GM18520 (cell line): ENCODE measurements at regions not wholly inside any gene's neighbourhood (a gene's known extent, or its start where the extent isn't known, plus 50 kb on each side); places are given as distances from the start of the nearest gene placed in this dataset.

Experiments
- ATAC-seq: cut with Tn5 transposase; IDR thresholded peaks from one replicate; pipeline ENCODE4 v1.9.1; 2021; ENCODE audit not compliant: unreplicated experiment

DNA sequence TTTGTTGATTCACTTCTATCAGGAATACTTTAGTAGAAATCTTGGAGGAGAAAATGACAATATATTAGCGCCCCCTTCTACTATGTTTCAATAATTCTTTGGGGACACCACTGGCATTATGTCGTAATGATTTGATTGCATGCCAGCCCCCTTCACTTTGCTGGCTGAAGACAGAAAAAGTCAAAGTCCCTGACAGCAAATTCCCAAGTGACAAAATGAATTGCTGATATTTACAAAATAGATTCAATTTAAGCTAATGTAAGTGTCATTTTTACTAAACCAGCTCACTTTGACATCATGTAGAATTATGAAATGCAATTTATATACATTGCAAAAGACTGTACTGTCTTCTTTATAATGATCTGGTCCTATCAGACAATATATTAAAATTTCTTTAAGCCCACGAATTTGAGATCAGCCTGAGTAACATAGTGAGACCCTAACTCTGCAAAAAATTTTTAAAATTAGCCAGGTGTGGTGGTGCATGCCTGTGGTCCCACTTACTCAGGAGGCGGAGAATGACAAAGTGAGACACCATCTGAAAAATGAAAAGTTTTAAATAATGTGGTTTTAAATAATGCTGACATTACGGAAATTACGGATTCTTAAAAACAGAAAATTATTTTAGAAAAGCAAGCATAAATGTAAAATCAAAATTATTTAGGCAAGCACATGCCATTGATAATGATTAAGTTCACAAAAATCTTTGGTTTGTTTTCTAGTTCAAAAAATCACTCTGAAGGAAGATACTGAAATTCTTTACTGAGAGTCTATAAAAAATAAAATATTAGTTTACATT, 520.1 kb upstream of the PKDCC start:
- no peak for ATAC-seq

DNA sequence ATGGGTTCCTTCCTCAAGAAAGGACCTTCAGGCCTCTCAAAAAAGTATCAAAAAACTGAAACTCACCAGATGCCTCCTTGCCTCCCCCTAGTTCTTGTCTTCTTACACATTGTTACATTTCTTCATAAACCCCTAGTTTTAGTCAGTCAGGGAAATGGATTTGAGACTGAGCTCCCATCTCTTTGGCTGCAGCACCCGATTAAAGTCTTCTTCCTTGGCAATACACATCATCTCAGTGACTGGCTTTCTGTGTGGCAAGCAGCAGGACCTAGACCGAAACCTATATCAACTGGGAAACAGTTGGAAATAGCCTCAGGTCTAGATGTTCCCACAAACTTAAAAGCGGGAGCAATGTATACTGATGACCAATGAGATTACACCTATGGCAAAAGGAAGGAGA, 512.2 kb upstream of the PKDCC start:
- ATAC-seq = no peak

DNA sequence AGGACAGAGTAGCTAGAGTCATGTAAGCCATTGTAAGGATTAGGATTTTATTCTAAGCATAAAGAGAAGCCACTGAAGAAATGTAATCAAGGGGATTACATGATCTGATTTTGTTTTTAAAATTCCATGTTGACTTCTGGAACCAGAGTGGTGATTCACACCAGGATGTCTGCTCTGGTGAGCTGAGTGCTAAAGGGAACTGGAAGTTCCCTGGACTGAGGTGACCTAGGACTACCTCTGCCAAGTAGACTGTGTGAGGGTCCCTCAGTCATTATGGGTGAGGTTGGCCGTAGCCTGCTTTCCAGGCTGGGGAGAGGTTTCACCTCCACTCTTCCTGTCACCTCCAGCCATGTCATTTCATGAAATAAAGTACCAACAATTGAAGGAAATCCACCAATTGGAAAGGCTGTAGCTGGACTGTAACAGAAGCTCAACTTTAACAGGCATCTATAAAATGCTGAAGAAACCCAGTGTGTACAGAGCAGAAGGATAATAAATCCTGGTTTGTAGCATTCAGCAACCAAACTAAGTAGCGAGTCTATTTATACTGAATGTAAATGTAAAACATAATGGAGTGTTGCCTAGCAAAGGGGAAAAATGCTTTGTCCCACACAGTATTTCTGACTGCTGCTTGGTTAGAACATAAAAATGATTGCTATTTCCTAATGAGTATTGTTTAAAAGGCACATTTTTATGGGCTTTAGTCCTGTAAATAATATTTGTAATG, 507.4 kb upstream of the PKDCC start:
- ATAC-seq = no peak

DNA sequence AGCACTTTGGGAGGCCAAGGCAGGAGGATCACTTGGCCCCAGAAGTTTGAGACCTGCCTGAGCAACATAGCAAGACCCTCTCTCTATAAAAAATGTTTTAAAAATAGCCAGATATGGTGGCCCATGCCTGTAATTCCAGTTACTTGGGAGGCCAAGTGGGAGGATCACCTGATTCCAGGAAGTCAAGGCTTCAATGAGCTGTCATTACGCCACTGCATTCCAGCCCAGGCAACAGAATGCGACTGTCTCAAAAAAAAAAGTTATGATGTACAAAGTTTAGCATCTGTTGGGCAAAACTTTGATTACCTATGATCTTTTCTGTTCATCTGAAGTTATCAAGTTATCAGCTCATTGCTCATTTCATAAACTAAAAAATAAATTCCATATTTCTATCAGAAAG, 504.1 kb upstream of the PKDCC start:
- ATAC-seq = no peak

DNA sequence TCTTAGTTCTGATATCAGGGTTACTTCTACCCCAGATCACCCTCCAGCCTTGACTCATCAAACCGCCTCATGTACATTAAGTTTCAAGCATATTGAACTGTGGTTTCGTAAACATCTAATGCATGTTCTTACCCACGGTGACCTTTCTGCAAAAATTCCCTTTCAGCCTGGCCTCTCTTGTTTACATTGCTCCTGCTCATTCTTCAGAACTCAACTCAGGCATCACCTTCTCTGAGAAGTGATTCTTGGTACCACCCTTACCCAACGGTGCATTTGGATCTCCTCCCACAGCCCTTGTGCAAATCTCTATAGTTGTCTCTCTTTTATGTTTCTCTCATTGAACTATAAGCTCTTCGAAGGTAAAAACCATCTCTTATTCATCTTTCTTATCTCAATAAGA, 503.1 kb upstream of the PKDCC start:
- ATAC-seq = no peak

DNA sequence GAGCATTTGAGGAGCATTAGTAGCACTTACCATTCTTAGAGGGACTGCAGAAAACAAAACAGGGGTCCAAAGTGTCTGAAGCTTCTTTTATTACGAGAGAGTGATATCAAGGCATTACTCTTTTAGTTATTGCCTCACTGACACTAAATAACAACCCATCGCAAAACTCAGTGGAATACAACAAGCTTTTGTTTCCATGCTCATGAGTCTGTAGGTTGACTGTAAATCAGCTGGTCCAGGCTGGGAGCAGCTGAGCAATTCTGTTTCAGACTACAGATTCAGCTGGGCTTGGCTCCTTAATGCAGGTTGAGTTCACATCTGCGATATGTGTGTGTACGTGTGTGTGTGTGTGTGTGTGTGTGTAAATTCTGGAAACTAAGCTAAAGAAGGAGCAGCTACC, 501.8 kb upstream of the PKDCC start:
- no peak for ATAC-seq

DNA sequence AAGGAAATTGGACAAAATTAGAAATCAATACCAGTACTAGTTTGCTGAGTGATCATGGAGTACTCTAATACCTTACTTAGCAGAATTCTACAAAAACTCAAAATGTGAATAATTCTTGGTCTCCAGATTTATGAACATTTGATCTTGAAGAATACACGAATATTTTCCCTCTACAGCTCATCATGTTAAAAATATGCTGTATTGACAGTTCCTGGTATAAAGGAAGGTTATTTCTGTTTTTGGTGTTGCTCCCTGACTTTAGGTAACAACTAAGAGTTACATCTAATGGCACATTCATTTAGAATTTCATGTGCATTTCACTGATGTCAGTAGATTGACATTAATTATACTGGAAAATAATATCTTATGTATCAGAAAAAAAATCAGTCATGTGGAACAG, 479.2 kb upstream of the PKDCC start:
- no peak for ATAC-seq

DNA sequence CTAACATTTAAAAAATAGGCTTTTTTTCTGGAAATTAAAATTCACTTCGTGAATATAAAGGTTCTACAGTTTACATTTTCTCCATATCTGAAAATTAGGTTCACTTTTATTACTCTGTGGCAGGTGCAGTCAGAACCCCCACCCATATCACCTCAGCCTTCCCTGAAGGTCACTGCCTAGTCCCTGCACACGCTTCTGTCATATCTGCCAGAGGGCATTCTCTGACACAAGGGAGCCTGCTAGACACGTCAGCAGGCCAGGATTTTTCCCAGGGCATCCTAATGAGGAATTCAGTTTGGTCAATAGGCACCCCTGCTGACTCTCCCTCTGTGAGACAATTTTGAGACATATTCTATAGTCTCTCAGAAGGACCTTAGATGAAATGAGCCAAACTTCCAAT, 475.7 kb upstream of the PKDCC start:
- no peak for ATAC-seq

DNA sequence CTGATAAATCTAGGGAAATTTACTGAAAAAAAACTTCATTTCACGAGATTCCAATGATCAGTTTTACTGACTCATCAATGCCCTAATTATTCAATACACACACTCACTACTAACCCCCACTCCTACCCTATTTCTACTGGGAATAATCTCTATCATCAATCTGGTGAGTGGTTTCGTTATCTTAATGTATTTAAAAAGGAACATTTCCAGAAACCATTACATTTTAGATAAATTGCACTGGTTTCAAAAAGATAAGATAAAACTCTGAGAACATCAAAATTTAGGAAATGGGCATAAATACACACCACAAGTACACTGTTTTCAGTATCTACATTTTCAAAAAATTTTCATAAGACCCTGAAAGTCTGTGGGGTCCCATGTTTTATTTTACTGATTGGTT, 471.4 kb upstream of the PKDCC start:
- no peak for ATAC-seq

DNA sequence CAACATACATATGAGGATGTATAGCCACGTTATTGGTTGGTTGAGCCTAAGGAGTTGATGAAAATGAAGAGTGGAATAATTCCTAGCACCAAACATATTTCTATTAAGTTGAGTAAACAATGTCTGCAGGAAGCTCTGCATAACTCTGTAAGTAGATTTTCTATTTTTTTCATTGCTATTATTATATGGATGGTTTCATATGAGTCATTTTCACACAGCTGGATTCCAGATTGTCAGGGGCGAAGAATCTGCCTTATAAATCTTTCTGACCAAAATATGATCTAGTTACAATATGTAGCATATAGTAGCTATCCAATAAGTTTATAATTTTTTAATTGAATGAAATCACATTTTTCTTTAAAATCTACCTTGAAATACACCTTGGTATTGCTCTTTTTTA, 468.0 kb upstream of the PKDCC start:
- ATAC-seq = no peak

DNA sequence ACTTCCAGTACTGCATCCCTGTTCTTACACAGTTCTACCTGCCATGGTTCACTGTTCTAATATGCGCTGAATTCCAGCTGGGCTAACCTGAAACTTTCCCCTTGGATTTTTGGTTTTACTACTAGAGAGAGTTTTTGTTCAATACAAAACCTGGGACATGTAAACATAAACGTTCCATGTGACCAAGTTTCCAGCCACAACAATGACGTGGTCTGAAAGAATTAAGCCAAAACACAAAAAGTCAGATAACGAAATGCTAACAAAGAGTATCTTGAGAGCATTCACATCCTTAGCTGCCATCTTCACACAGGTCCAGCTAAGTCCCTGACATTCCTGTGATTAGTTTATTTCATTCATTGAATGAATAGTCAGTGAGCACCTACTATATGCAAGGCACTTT, 467.0 kb upstream of the PKDCC start:
- no peak for ATAC-seq

DNA sequence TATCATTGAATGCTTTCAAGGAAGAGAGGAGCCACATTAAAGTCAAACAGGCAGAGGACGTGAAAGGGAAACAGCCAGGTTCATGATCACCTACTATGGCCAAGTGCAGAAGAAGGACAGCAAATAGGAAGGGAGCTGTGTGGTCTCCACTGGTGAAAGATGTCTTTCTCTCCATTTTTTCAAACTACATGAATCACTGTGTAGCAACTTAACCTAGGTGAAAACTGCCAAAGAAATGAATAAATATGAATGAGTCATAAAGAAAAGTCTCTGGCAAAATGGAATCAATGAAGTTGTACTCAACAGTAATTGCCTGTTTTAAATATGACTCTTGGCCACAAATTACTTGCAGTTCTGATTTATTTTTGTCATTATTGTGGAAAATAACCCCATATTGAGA, 452.6 kb upstream of the PKDCC start:
- no peak for ATAC-seq

DNA sequence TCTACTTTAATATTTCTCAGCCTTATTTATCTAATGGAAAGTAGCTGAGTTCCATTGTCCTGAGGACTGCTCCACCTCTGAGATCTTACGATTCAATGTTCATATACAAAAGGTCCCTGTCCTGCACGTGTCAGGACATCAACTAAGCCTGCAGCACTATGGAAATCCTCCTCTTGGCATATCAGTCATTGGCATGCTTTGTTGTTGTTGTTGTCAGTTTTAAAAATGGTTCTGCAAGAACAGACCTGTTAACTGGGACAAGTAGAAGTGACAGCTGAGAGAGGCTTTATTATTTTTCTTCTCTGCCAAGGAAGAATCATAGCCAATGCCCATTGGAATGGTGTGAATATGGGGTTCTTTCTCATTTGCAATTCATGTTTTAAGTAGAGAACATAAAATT, 450.1 kb upstream of the PKDCC start:
- no peak for ATAC-seq

DNA sequence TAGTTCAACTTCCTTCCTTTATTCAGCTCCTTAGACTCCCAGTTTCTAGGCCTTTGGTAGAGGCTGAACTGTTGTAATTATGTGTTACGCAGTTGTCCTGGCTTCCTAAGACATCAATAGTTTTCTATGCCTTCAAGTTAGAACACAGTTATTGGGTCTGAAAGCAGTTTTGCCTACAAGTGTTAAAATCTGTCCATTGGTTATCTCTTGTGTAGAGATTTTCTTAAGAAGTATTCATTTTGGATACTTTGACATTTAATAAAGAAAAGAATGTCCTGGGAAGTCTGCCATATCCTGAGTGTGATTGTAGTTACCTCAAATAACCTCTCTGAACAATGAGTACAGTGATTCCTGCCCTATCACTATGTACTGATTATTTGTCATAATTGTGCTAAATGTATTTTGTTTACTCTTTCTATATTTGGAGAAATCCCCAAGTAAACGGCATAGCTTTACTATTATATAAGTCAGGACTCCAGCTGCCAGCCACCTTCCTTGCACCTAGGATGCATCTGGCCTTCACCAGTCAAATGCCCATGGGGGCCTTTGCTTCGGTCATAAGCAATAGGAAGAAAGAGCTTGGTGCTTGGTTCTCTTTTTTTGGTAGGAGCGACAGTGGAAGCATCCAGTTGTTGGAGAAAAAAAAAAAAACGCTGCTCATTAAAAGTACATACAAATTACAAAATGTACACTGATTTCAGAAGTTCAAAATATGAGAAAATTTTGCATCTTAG, 449.5 kb upstream of the PKDCC start:
- no peak for ATAC-seq

DNA sequence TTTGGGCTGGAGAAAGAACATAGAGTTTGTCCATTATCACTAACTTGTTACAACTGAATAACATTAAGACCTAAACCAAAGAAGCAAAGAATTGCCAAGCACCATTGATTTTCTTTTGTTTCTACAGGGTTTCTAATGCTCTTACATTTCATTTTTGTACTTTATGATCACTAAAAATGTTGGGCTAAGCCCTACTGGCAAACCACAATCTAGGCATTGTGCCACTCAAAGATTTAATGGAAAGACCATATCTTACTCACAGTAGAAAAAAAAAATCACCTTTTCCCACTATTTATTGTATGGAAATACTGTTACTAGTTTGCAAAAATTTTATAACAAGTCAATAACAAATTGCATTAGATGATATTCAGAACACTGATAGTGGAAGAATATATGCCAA, 447.4 kb upstream of the PKDCC start:
- no peak for ATAC-seq

DNA sequence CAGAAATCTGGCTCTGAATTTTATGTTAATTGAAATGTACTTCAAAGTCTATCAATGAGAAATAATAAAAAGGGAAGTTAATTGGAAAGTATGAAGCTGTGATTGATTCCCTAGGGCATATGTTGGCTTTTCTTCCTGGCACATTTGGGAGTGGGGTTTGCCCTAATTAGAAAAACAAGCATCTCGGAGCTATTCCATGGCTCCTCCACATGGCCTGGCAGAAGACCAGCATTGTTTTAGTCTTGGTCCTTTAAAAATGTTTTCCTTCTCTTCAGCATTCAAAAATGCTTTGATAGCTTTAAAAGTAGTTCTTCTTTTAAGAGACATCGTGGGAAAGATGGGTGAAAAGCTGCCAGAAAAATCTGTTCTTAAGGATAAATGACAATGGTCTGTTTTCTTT, 445.5 kb upstream of the PKDCC start:
- no peak for ATAC-seq

DNA sequence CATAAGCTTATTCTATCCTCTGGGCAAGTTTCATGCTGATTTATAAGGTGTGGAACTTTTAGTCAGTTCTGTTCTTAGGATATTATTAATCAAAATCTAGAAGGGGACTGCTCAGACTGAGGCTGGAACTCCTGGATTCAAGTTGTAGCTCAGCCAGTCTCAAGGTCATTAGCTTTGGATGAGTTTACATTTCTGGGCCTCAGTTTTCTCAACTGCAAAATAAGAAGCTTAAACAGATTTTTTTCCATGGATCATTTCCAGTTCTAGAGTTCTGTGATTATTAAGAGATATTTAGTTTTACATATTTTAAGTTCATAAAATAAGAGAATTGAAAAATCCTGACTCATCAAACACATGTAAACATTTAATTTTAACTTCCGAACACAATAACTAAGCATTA, 442.5 kb upstream of the PKDCC start:
- no peak for ATAC-seq

DNA sequence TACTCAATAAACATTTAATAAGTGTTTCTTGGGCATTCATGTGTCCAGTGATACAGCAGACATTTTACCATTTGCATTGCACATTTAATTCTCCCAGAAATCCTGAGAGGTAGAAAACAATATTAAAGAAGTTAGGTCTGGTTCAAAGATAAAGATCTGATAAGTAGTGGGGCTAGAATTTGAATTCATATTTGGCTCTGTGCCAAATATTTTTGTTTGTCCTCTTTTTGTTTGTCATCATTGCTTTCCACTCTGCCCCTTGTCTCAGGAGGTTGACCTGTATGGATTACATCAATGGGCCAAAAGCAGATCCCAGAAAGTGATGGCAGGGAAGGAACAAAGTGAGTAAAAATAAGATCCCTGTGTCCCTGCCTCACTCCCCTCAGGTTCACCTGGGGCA, 441.9 kb upstream of the PKDCC start:
- no peak for ATAC-seq

DNA sequence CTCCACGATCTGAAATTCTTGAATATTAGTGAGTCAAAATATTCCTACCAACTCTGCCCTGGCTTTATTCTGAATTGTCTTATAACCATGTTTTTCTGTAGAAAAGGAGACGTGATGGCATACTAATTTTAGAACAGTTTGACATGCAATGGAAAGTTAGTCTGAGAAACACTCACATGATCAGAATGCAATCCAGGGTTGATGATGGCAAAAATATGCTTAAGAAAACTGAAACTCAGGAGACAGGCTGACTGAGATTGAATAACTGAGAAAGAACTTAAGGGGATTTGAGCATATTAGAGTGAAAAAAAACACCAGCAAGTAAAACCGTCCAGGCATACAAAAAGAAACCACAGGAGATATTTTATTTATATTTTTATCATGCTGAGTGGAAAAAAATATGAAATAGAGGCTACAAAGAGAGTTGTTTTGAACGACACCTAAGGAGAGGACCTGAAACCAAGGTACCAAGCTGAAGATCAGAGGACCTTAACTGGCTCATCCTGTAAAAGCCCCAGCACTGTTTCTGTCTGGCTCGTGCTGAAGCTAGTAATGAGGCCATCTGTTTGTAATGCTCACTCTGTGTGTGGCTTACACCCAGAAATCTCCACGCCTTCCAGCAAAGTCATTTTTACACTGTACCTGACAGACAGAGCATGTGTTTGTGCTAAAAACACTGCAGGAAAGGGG, 437.2 kb upstream of the PKDCC start:
- ATAC-seq = no peak

DNA sequence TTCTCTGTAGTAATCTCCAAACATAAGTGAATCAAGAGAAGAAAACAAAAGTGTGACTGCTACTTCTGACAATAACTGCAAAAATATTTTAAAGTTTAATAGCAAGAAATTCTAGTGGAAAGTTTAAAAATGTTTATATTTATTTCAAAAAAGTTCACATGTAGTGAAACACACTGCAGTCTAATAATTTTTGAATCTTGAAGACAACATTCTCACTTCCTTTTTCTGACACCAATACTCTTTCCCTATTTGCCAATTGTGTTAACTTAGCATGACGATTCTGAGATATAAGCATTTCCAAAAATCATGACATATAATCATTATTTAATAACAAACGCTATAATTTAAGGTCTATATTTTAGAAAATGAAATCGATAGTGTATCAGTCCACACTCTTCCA, 429.1 kb upstream of the PKDCC start:
- no peak for ATAC-seq

DNA sequence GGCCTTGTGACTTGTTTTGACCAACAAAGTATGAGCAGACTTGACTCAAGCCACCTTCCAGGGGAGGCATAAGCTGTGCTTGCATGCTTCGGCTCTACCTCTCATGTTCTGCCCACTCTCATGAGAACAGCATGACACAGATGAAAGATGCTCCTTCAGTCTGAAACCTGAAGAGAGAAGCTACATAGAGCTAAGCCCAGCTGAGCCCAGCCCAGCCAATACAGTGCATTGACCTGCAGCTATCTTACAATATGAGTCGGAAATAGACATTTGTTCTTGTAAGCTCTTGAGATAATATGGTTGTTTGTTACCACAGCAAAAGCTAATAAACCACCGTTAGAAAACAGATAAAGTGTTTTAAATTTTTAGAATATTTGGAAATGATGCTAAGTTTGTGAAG, 426.7 kb upstream of the PKDCC start:
- ATAC-seq = no peak

DNA sequence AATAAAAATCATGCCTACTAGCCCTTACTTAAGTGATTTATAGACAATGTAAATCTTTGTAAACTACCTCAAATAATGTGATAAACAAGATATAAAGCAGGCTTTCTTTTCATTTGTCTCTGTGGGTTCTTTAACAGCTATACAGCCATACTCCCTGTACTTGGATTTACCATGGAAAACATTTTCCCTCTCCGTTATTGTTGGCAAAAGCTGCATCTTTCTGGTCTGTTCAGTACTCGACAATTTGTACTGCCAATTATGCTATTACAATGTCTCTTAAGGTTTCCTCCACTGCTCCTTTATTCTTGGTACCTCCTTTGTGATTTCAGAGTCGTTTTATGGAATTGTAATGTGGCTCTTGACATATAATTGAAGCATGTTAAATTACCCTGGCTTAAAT, 426.3 kb upstream of the PKDCC start:
- no peak for ATAC-seq
